Neuronal stem cell (in vitro differentiated cells): ENCODE measurements at regions not wholly inside any gene's neighbourhood (a gene's known extent, or its start where the extent isn't known, plus 50 kb on each side); places are given as distances from the start of the nearest gene placed in this dataset.

Source experiments
- DNase-seq: peaks from one replicate; pipeline ENCODE4 v3.0.0-alpha.2; 2013; ENCODE audit warnings: low spot score
- H2AFZ ChIP-seq: one replicate; pipeline ENCODE4 v1.6.1; 2013; ENCODE audit warnings: mild to moderate bottlenecking, low read length, inconsistent platforms
- H2AK5ac ChIP-seq: 2 replicates; pipeline ENCODE4 v1.6.1; 2013; ENCODE audit warnings: low read depth, mild to moderate bottlenecking, inconsistent platforms, low read length, moderate library complexity, mixed read lengths
- H2BK120ac ChIP-seq: 2 replicates; pipeline ENCODE4 v1.6.1; 2013; ENCODE audit warnings: low read depth, mild to moderate bottlenecking, inconsistent platforms, low read length, moderate library complexity, mixed read lengths
- H2BK12ac ChIP-seq: one replicate; pipeline ENCODE4 v1.6.1; 2013; ENCODE audit warnings: low read length, inconsistent platforms
- H2BK15ac ChIP-seq: 2 replicates; pipeline ENCODE4 v1.6.1; 2013; ENCODE audit warnings: mild to moderate bottlenecking, low read length, inconsistent platforms, mixed read lengths
- H2BK5ac ChIP-seq: one replicate; pipeline ENCODE4 v1.6.1; 2013; ENCODE audit warnings: inconsistent platforms, mild to moderate bottlenecking, low read length, moderate library complexity
- H3K14ac ChIP-seq: one replicate; pipeline ENCODE4 v1.6.1; 2013; ENCODE audit warnings: low read length, inconsistent platforms
- H3K18ac ChIP-seq: 2 replicates; pipeline ENCODE4 v1.6.1; 2013; ENCODE audit warnings: low read length, inconsistent platforms
- H3K23ac ChIP-seq: 2 replicates; pipeline ENCODE4 v1.6.1; 2013; ENCODE audit warnings: low read depth, mild to moderate bottlenecking, mixed read lengths, low read length, inconsistent platforms; ENCODE audit not compliant: poor library complexity
- H3K27ac ChIP-seq: replicated peaks from 3 replicates; pipeline ENCODE4 v1.5.1; 2013; ENCODE audit warnings: low read length, inconsistent platforms
- H3K27me3 ChIP-seq, 3 experiments: 2 replicates each; pipeline ENCODE4 v1.6.1; 2013; ENCODE audit warnings: low read length in 3 of 3, mild to moderate bottlenecking in 2 of 3, inconsistent platforms in 1 of 3, low read depth in 1 of 3, mixed read lengths in 1 of 3, moderate library complexity in 1 of 3; ENCODE audit not compliant: control insufficient read depth in 3 of 3, insufficient read depth in 3 of 3
- H3K36me3 ChIP-seq, 2 donors: replicated peaks in 1 of 2; 2 replicates each; pipeline ENCODE4 v1.6.1; 2013; ENCODE audit warnings: low read length in 2 of 2; ENCODE audit not compliant: control insufficient read depth in 2 of 2, insufficient read depth in 2 of 2
- H3K4ac ChIP-seq: 2 replicates; pipeline ENCODE4 v1.6.1; 2013; ENCODE audit warnings: inconsistent platforms, mild to moderate bottlenecking, low read length, moderate library complexity
- H3K4me1 ChIP-seq, 2 donors: 1 replicate in 1 of 2; 2 replicates in 1 of 2; pipeline ENCODE4 v1.6.1; 2013; ENCODE audit warnings: low read length in 2 of 2, low read depth in 1 of 2; ENCODE audit not compliant: control insufficient read depth in 2 of 2, insufficient read depth in 1 of 2
- H3K4me2 ChIP-seq: one replicate; pipeline ENCODE4 v1.6.1; 2013; ENCODE audit warnings: mild to moderate bottlenecking, low read length, inconsistent platforms; ENCODE audit not compliant: insufficient read depth, poor library complexity, severe bottlenecking
- H3K4me3 ChIP-seq, 2 donors: 2 replicates each; pipeline ENCODE4 v1.5.1; 2013; ENCODE audit warnings: low read length in 2 of 2, mild to moderate bottlenecking in 2 of 2, inconsistent platforms in 1 of 2, moderate library complexity in 1 of 2
- H3K79me1 ChIP-seq: one replicate; pipeline ENCODE4 v1.6.1; 2013; ENCODE audit warnings: low read depth, mild to moderate bottlenecking, inconsistent platforms, low read length, moderate library complexity
- H3K9ac ChIP-seq: one replicate; pipeline ENCODE4 v1.6.1; 2013; ENCODE audit warnings: mild to moderate bottlenecking, low read depth, low read length, inconsistent platforms; ENCODE audit not compliant: poor library complexity
- H3K9me3 ChIP-seq, 2 donors: replicated peaks in 1 of 2; 2 replicates each; pipeline versions ENCODE3 to v1.6.1; 2013; ENCODE audit warnings: low read length in 2 of 2, mild to moderate bottlenecking in 2 of 2, inconsistent platforms in 1 of 2, low read depth in 1 of 2, mixed read lengths in 1 of 2, moderate library complexity in 1 of 2; ENCODE audit not compliant: control insufficient read depth in 2 of 2, insufficient read depth in 1 of 2
- H4K8ac ChIP-seq: one replicate; pipeline ENCODE4 v1.6.1; 2013; ENCODE audit warnings: low read depth, mild to moderate bottlenecking, inconsistent platforms, low read length, moderate library complexity
- H4K91ac ChIP-seq: one replicate; pipeline ENCODE4 v1.6.1; 2013; ENCODE audit warnings: low read length, low read depth, mild to moderate bottlenecking, inconsistent platforms; ENCODE audit not compliant: poor library complexity
- WGBS, 2 donors: extraction: QIAGEN DNeasy Blood & Tissue Kit; methylation state at CpG; one replicate each; pipeline ENCODE4 v1.1.7; 2013; ENCODE audit warnings: missing lambda C conversion rate in 2 of 2, mixed read lengths in 1 of 2; ENCODE audit not compliant: insufficient read length in 2 of 2, insufficient replicate concordance in 1 of 2; ENCODE audit errors: extremely low coverage in 2 of 2; 5-methylcytosine and 5-hydroxymethylcytosine counted together

DNA sequence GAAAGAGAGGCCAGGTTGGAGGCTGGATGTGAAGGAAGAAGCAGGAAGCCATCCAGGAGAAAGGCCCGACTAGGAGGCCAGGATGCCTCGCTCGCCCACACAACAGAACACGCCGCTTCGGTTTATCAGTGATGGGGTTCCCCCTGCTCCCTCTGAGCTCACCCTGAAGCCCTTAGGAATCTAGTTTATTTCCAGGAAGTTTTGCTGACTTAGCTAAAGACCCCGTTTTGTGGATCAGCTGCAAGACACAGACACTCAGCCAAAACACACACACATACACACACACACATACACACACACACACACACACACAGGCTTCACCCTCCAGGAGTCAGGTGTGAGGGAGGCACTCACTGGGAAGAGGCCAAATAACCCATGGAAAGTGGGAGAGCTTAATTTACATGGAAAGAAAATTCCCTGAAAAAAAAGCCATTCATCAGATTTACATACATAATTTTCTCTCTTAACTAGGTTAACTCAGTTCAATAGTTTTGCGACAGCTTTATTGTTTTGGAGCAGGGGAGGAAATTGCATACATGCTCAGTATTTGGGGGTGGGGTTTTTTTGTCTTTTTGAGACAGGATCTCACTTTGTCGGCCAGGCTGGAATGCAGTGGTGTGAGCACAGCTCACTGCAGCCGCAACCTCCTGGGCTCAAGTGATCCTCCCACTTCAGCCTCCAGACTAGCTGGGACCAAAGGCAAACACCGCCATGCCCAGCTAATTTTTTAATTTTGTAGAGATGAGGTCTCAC lies 92.7 kb upstream of the HAND1 start:
- Histone ChIP-seq H2AFZ (no peak overlapping the region), H2BK5ac (no peak overlapping the region), H2AK5ac (no peak overlapping the region), H3K36me3 (no peaks in the 10 kb centered on the region), H3K18ac (no peak overlapping the region), H3K79me1 (no peaks in the 10 kb centered on the region), H3K4ac (no peak overlapping the region), H4K8ac (no peak overlapping the region), H2BK12ac (no peak overlapping the region), H2BK120ac (no peak overlapping the region), H3K27me3 (peaks cover 0 to 33% (median 0%) of the 10 kb centered on the region in 3 experiments), H3K9me3 (no peaks in the 10 kb centered on the region), H3K4me1 (peaks cover 0 to 7% of the 10 kb centered on the region in 2 donors), H3K23ac (no peak overlapping the region), H4K91ac (no peak overlapping the region), H3K27ac (no peak overlapping the region), H3K4me2 (no peak overlapping the region), H3K14ac (no peak overlapping the region), H3K4me3 (no peak overlapping the region), H2BK15ac (no peak overlapping the region), H3K9ac (no peak overlapping the region)
- no CpG with 5 or more reads among the region's 11 CpGs for WGBS, 2 donors
- DNase-seq, result no peak

DNA sequence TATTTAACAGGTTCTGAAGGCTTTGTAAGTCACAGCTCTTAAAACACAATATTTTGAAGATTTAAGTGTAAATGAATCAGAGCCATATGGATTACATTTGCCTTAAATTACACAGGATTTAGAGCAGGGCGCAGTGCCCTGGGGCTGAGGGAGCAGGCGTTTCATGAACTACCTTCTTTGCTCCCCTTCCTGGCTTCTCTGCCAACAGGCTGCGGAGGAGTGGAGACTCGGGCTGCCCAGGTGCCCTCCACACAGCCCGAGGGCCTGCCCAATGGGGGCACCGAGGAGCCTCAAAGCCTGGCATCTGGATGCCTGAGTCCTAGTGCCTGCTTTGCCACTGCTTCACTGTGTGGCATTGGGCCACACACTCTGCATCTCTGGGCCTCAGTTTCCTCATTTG lies 90.6 kb upstream of the HAND1 start:
- Histone ChIP-seq H3K36me3 (no peaks in the 10 kb centered on the region), H3K18ac (no peak overlapping the region), H4K8ac (no peak overlapping the region), H3K23ac (no peak overlapping the region), H2BK120ac (no peak overlapping the region), H3K9ac (no peak overlapping the region), H3K14ac (no peak overlapping the region), H3K27me3 (peaks cover 0 to 13% (median 0%) of the 10 kb centered on the region in 3 experiments), H3K4me2 (no peak overlapping the region), H3K79me1 (no peaks in the 10 kb centered on the region), H3K4me1 (peaks cover 0 to 7% of the 10 kb centered on the region in 2 donors), H4K91ac (no peak overlapping the region), H2BK15ac (no peak overlapping the region), H2BK12ac (no peak overlapping the region), H3K4me3 (peak overlapping the region in 1 of 2 donors; percentile 56), H2AFZ (no peak overlapping the region), H3K4ac (no peak overlapping the region), H2BK5ac (no peak overlapping the region), H3K9me3 (no peaks in the 10 kb centered on the region), H3K27ac (no peak overlapping the region), H2AK5ac (no peak overlapping the region)
- WGBS, 2 donors, result no CpG with 5 or more reads among the region's 6 CpGs
- no peak for DNase-seq

DNA sequence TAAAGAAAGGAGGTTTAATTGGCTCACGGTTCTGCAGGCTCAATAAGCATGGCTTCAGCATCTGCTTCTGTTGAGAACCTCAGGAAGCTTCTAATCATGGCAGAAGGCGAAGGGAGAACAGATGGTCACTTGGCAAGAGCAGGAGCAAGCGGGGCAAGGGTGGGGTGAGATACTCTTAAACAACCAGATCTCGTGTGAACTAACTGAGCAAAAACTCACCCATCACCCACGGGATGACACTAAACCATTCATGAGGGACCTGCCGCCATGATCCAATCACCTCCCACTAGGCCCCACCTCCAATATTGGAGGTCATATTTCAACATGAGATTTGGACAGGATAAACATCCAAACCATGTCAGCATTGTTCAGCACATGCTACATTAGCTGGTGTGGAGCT lies 89.1 kb upstream of the HAND1 start:
- H3K4ac ChIP-seq, result no peak overlapping the region
- H2BK120ac ChIP-seq, result no peak overlapping the region
- no peak overlapping the region for H3K23ac ChIP-seq
- no peak overlapping the region for H3K9ac ChIP-seq
- WGBS, 2 donors, result no CpG with 5 or more reads among the region's 6 CpGs
- H3K4me3 ChIP-seq, result no peak overlapping the region
- H2BK15ac ChIP-seq, result no peak overlapping the region
- H4K8ac ChIP-seq, result no peak overlapping the region
- no peaks in the 10 kb centered on the region for H3K36me3 ChIP-seq
- H3K4me1 ChIP-seq, result peaks cover 0 to 7% of the 10 kb centered on the region in 2 donors
- no peak overlapping the region for H3K27ac ChIP-seq
- no peak overlapping the region for H2BK5ac ChIP-seq
- H4K91ac ChIP-seq, result no peak overlapping the region
- DNase-seq, result no peak
- H3K14ac ChIP-seq, result no peak overlapping the region
- no peaks in the 10 kb centered on the region for H3K79me1 ChIP-seq
- H2BK12ac ChIP-seq, result no peak overlapping the region
- H2AFZ ChIP-seq, result no peak overlapping the region
- H3K27me3 ChIP-seq, result peaks cover 0 to 10% (median 0%) of the 10 kb centered on the region in 3 experiments
- no peaks in the 10 kb centered on the region for H3K9me3 ChIP-seq
- H3K18ac ChIP-seq, result no peak overlapping the region
- no peak overlapping the region for H2AK5ac ChIP-seq
- H3K4me2 ChIP-seq, result no peak overlapping the region

DNA sequence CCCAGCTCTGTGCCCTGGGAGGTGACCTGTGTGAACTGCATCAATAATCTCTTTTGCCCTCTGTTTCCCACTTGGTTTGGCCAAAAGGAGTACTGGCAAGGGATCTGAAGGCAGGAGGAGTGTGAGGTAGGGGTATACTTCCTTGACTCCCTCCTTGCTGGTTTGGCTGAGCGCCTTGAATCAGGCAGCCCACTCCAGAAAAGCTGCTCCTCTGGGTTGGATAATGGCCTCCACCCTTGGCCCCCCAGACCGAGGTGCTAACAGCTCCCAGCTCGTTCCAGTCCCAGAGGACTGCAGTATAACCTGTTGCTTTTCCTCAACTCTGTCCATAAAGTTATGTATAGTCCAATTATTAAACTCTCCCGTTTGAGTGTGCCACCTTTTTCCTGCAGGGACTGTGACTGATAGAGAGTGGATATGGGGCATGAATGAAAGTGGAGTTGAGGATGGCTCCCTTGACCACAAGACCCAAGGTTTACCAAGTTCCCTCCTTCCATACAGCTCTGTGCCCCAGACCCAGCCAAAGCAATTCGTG lies 88.2 kb upstream of the HAND1 start:
- H3K23ac ChIP-seq, result no peak overlapping the region
- no peak overlapping the region for H2BK12ac ChIP-seq
- no peak overlapping the region for H3K18ac ChIP-seq
- DNase-seq, result no peak
- no peak overlapping the region for H4K91ac ChIP-seq
- peak overlapping the region; percentile 40 for H2BK5ac ChIP-seq
- no peaks in the 10 kb centered on the region for H3K79me1 ChIP-seq
- no peak overlapping the region for H3K4me3 ChIP-seq
- no peaks in the 10 kb centered on the region for H3K36me3 ChIP-seq
- H2BK15ac ChIP-seq, result no peak overlapping the region
- H3K4me2 ChIP-seq, result no peak overlapping the region
- no peak overlapping the region for H3K14ac ChIP-seq
- no peaks in the 10 kb centered on the region for H3K9me3 ChIP-seq
- H3K4me1 ChIP-seq, result peaks cover 0 to 1% of the 10 kb centered on the region in 2 donors
- no peak overlapping the region for H3K27ac ChIP-seq
- peaks cover 0 to 6% (median 0%) of the 10 kb centered on the region in 3 experiments for H3K27me3 ChIP-seq
- H2AK5ac ChIP-seq, result no peak overlapping the region
- no peak overlapping the region for H2BK120ac ChIP-seq
- H4K8ac ChIP-seq, result no peak overlapping the region
- no peak overlapping the region for H3K9ac ChIP-seq
- no peak overlapping the region for H2AFZ ChIP-seq
- H3K4ac ChIP-seq, result no peak overlapping the region
- no CpG with 5 or more reads among the region's 5 CpGs for WGBS, 2 donors
